ENCODE measurements at regions not wholly inside any gene's neighbourhood (a gene's known extent, or its start where the extent isn't known, plus 50 kb on each side); places are given as distances from the start of the nearest gene placed in this dataset.
"Not testable (repeated sequence)": the region's sequence is repeated elsewhere in the genome, so short reads cannot be mapped to it uniquely, and the experiment has no call there.

GRCh38 chr21:17293016-17293562, 219.8 kb upstream of the CXADR start:
- not testable (repeated sequence) for TF ChIP-seq CTCF, EP300, POLR2A (IDR thresholded peaks at IDR 0.05)

Data from suprapubic skin (tissue), 3 donors.